Stimulated activated CD4-positive, alpha-beta T cell treated with anti-CD3 and anti-CD28 coated beads, TNF-alpha, amount 100 ng/mL, for 24 hours (primary cell): ENCODE measurements at regions not wholly inside any gene's neighbourhood (a gene's known extent, or its start where the extent isn't known, plus 50 kb on each side); places are given as distances from the start of the nearest gene placed in this dataset.
"Not testable (repeated sequence)": the region's sequence is repeated elsewhere in the genome, so short reads cannot be mapped to it uniquely, and the experiment has no call there.

ENCODE experiments used
- DNase-seq, 3 experiments: peaks; one replicate each; pipeline ENCODE4 v3.0.0-alpha.2; 2020; ENCODE audit warnings: low read depth in 3 of 3

DNA sequence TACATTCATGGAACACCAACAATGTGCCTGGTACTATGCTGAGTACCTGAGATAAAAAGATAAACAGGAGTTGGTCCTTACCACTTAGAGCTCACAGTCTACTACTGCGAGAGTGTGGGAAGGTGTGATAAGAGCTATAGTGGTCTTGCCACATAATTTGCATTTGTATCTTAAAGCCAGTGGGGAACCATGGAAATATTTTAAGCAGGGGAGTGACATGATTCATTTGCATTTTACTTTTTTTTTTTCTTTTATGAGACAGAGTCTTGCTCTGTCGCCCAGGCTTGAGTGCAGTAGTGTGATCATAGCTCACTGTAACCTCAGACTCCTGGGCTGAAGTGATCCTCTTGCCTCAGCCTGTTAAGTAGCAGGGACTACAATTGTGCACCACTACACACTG lies 53.6 kb downstream of the SRGAP2 start:
- DNase-seq, result not testable (repeated sequence)

DNA sequence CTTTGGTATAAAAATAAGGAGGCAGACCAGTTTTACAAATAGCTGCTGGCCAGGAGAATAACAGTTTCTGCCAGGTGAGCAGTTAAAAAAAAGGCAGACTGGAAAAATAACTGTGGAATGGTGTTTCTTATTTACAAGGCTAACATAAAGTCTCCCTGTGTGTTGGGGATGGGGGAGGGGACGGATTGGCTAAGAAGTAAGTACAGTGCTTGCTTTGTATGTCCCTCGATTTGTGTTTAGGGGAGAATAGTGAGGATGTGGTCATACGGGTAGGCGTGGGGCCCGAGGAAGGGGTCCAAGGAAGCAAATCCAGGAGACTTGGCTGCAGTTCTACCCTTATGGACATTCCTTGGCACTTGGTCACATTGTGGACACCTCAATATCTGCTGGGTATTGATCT lies 58.1 kb downstream of the SRGAP2 start:
- not testable (repeated sequence) for DNase-seq

DNA sequence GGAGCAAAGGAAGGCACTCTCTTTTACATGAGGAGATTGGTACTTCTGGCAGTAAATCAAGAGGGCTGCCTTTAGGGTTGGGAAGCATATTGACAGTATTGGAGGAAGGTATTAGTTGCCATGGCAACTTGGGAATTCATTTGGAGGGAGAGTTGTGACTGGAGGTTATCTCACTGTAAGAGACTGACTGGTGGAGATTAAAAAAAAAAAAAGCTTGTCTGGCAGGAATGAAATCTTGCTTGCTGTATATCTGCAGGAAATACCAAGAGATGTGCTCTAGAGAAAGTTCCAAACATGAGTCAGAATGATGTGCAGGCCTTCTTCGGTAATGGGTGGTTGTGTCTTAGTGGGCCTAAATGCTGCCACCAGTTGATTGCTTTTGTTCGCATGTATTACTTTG lies 59.1 kb downstream of the SRGAP2 start:
- not testable (repeated sequence) for DNase-seq

GRCh38 chr1:206264916-206265315 lies 61.6 kb downstream of the SRGAP2 start:
- DNase-seq, result not testable (repeated sequence)

DNA sequence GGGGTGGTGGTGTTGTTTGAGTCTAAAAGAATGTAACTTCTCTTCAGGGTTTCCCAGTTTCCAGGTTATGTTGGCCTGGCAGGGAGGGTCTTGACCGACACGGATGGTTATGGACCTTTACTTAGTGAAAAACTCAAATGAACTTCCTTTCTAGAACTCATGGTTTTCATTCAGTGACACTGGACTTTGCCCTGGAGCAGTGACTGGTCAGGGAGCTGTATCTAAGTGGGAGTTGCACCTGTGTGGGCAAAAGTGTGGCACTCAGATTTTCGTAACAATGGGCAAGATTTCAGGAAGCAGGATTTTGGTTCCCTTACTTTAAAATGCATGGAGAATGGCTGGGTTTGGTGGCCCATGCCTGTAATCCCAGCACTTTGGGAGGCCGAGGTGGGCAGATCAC lies 67.8 kb downstream of the SRGAP2 start:
- not testable (repeated sequence) for DNase-seq

GRCh38 chr1:206273104-206273503 lies 69.8 kb downstream of the SRGAP2 start:
- not testable (repeated sequence) for DNase-seq

GRCh38 chr1:206276143-206276542 lies 72.8 kb downstream of the SRGAP2 start:
- DNase-seq, result not testable (repeated sequence)

- not testable (repeated sequence) for DNase-seq
Measured at GRCh38 chr1:206278683-206279082, 75.3 kb downstream of the SRGAP2 start.

DNA sequence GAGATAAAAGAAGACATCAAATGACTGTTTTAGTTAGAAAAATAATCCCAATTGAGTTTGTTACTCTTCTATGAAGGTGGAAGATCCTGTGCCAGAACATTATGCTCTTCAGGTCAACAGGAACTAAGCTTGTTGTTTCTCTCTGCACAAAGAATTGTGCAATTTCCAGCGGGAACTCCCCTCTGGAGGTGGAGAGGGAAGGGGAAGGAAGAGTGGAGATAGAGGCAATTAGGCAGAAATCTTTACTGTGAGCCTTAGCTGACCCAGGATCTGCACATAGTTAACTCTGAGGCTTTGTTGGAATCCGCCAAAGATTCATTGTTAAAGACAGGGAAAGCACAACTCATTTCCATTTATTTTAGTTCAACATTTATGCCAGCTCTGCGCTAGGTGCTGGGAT lies 77.3 kb downstream of the SRGAP2 start:
- DNase-seq, result not testable (repeated sequence)

DNA sequence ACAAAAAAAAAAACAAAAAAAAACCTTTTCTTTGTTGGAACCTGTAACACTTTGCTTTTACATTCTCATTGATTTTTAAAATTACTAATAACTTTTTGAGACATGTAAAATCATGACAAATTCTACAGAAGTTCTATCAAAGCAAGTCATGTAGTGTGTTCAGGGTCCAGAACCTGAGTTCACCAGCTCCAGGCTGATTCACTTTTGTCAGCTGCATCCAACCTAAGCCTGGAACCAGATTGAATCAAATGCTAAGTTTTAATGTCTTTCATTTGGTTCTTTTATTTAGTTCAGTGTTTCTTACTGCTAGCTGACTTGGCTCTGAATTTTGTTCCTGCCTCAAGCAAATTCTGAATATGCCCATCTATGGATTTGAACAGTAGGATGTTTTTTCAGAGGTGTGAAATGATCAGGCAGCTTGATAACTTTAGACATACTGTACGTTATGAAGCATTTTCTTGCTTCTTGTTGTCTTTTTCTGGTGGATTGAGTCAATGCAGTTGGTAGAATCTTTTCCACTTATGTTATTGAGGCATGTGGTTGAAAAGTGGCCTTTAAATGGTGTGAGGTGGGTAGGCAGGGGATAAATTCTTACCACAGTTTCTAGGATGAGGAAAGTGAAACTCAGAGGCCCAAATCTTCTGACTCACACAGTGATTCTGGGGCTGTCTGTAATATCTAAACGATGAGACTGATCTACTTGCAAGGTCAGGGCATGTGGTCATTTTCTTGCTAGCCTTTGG lies 78.7 kb downstream of the SRGAP2 start:
- not testable (repeated sequence) for DNase-seq

- not testable (repeated sequence) for DNase-seq
Measured at GRCh38 chr1:206285024-206285960, 82.0 kb downstream of the SRGAP2 start.

GRCh38 chr1:206287759-206288158 lies 84.4 kb downstream of the SRGAP2 start:
- DNase-seq, result not testable (repeated sequence)

DNA sequence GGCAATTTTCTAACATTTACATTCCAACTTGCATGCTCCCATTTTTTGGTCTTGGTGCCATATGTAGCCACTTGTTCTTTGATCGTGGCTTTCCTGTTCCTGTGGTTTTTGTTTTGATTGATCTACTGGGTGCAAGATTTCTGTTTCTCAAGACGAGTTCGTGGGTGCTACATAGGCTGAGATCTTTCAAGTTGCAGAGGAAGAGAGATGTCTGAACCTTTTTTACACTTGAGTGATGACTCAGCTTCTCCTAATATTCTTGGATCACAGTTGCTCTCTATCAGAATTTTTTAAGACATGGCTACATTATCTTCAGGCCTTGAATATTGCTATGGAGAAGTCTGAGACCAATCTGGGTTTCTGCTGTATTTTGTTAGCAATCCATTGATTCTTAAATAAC lies 85.1 kb downstream of the SRGAP2 start:
- DNase-seq, result not testable (repeated sequence)

- DNase-seq, result not testable (repeated sequence)
Measured at GRCh38 chr1:206297145-206298031, 94.0 kb downstream of the SRGAP2 start.

DNA sequence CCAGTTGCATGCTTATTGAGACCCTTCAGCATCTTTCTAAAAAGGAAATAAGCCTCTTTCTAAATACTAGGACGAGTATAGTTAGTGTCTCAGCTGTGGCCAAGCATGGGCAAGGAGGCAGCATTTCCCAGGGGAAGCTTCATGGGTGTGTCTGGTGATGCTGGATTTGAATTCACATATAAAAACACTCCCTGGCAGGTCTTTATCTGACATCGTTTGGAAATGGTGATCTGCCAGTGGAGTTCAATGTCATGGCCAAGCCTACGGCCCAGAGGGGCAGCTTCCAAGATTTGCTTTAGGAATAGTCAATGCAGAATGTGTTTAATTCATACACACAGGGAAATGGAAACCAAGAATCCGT lies 94.7 kb downstream of the SRGAP2 start:
- DNase-seq, result not testable (repeated sequence)

DNA sequence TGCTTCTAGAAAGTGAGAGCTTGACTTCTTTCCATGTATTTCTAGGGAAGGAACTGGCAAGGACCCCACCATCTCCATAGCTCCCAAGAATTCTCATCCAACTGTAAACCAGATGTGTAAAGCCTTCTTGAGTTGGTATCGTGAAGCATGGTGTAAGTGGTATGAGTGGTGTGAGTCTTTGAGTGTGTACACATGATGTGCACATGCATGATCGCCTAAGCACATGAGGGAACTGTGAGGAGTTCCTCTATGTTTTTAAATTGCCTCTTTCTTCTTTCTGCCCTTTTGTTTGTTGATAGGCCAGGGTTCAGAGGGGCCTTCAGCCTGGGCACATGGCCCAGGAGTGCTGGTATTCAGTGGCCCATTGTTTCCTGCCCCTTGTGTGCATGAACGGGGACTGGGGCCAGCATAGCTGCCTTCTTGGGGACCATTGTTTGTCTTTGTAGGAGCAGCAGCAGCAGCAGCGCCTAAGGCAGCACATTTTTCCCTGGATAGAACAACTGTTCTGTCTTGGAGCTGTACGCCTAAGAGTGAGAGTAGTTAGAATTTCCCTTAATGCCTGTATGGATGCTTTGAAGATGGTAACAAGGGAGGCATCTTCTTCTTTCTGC lies 95.9 kb downstream of the SRGAP2 start:
- DNase-seq, result not testable (repeated sequence)

DNA sequence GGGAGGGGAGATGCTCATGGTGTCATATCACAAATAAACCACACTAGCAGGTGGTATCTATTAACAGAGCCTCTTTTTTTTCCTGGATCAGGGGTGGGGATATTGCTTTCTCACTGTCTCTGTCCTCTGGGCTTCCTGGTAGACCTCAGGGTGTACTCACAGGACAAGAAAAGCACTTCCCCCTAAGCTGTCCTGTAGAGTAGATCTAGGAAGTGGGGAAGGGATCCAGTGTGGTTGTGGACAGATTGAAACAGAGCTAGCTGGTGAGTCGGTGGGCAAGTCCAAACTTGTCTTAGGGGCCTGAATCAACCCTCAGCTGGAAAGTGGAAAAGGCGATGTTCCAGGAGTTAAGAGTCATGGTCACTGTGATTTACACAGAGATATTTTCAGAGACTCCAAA lies 96.6 kb downstream of the SRGAP2 start:
- not testable (repeated sequence) for DNase-seq

GRCh38 chr1:206302056-206302455 lies 98.7 kb downstream of the SRGAP2 start:
- DNase-seq, result not testable (repeated sequence)

DNA sequence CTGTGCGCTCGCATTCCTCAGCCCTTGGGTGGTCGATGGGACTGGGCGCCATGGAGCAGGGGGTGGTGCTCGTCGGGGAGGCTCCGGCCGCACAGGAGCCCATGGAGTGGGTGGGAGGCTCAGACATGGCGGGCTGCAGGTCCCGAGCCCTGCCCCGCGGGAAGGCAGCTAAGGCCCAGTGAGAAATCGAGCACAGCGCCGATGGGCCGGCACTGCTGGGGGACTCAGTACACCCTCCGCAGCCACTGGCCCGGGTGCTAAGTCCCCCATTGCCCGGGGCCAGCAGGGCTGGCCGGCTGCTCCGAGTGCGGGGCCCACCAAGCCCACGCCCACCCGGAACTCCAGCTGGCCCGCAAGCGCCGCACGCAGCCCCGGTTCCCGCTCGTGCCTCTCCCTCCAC lies 104.1 kb downstream of the SRGAP2 start:
- DNase-seq, result not testable (repeated sequence)

GRCh38 chr1:206310948-206311347 lies 107.6 kb downstream of the SRGAP2 start:
- not testable (repeated sequence) for DNase-seq

DNA sequence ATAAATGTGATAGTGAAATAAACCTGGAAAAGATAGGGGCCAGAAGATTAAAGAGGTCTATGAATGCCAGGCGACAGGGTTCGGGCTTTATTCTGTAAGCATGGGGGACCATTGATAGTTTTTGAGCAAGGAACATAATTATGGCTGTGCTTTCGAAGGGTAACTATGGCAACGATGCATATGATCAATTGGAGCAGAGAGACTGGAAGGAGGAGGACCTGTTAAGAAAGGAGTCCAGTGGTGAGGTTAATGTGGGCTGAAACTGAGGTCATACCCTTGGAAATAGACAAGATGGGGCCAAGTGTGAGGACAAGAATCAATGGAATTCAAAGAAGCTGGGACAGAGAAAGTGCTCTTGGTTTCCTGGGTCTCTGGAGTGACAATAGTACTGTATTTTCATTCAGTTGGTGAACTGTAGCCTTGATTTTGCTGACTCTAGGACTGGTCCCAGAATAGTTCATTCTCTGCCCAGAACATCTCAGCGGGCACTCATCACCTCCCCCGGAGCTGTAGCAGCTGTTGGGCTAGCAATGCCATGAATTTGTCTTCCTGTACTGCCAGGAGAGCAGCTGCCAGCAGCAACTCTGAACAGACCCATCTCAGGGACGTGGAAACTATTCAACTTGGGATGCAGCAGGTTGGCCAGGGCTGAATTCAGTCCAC lies 108.4 kb downstream of the SRGAP2 start:
- not testable (repeated sequence) for DNase-seq
